ENCODE measurements at regions not wholly inside any gene's neighbourhood (a gene's known extent, or its start where the extent isn't known, plus 50 kb on each side); places are given as distances from the start of the nearest gene placed in this dataset.
"Not testable (repeated sequence)": the region's sequence is repeated elsewhere in the genome, so short reads cannot be mapped to it uniquely, and the experiment has no call there.

DNA sequence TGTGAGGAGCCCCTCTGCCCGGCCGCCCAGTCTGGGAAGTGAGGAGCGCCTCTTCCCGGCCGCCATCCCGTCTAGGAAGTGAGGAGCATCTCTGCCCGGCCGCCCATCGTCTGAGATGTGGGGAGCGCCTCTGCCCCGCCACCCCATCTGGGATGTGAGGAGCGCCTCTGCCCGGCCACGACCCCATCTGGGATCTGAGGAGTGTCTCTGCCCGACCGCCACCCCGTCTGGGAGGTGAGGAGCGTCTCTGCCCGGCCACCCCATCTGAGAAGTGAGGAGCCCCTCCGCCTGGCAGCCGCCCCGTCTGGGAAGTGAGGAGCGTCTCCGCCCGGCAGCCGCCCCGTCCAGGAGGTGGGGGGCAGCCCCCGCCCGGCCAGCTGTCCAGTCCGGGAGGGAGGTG, 232.4 kb upstream of the MAGEB18 start:
- TF ChIP-seq, protein P1, sequence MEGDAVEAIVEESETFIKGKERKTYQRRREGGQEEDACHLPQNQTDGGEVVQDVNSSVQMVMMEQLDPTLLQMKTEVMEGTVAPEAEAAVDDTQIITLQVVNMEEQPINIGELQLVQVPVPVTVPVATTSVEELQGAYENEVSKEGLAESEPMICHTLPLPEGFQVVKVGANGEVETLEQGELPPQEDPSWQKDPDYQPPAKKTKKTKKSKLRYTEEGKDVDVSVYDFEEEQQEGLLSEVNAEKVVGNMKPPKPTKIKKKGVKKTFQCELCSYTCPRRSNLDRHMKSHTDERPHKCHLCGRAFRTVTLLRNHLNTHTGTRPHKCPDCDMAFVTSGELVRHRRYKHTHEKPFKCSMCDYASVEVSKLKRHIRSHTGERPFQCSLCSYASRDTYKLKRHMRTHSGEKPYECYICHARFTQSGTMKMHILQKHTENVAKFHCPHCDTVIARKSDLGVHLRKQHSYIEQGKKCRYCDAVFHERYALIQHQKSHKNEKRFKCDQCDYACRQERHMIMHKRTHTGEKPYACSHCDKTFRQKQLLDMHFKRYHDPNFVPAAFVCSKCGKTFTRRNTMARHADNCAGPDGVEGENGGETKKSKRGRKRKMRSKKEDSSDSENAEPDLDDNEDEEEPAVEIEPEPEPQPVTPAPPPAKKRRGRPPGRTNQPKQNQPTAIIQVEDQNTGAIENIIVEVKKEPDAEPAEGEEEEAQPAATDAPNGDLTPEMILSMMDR (IDR thresholded peaks at IDR 0.05), result not testable (repeated sequence)
- TF ChIP-seq POLR2A (IDR thresholded peaks at IDR 0.05), result not testable (repeated sequence)
